ENCODE measurements at regions not wholly inside any gene's neighbourhood (a gene's known extent, or its start where the extent isn't known, plus 50 kb on each side); places are given as distances from the start of the nearest gene placed in this dataset.

DNA sequence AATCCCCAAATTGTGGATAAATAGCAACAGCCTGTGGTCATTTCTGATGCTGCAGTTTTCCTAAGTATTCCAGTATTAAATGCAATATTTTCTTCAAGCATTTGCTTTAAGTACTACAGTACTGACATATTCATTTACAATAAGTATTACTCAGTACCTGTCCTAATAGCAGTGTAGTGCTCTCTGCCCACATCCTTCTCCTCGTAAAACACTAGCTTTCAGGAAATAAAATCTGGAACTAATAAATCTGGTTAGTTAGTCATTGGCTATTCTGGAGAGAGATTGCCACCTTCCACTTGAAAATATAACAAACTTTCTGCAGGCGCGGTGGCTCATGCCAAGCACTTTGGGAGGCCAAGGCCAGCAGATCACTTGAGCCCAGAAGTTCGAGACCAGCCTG, 441.5 kb downstream of the PRKD1 start:
- Histone ChIP-seq H3K4ac (ENCODE audit: low read depth, low read length) (no peak overlapping the region), H2BK120ac (ENCODE audit: low read depth, low read length) (no peak overlapping the region), H3K9me3 (ENCODE audit: control insufficient read depth, insufficient read depth, low read length) (no peaks in the 10 kb centered on the region), H3K23ac (ENCODE audit: low read depth, low read length) (no peak overlapping the region), H3K4me3 (ENCODE audit: insufficient read depth, low read depth, low read length) (no peak overlapping the region), H3K4me1 (ENCODE audit: control insufficient read depth, insufficient read depth, low read length) (no peaks in the 10 kb centered on the region), H2BK20ac (ENCODE audit: low read depth, low read length) (no peak overlapping the region), H4K20me1 (ENCODE audit: insufficient read depth, low read length) (no peaks in the 10 kb centered on the region), H4K8ac (ENCODE audit: low read depth in 2 of 2, low read length in 2 of 2) (no peak overlapping the region), H3K14ac (replicated peaks; ENCODE audit: low read depth, low read length) (no peak overlapping the region), H3K9me1 (ENCODE audit: insufficient read depth, low read length) (no peaks in the 10 kb centered on the region), H4K91ac (ENCODE audit: insufficient read depth, low read depth, low read length) (no peak overlapping the region), H2AK5ac (ENCODE audit: low read depth, low read length) (no peak overlapping the region), H3K4me2 (ENCODE audit: low read depth, low read length) (no peak overlapping the region), H3K56ac (ENCODE audit: extremely low read depth, insufficient read depth, low read length) (no peak overlapping the region), H2AFZ (replicated peaks; ENCODE audit: low read length, poor library complexity) (no peak overlapping the region), H3K27ac (ENCODE audit: insufficient read depth, low read length) (no peak overlapping the region), H4K5ac (ENCODE audit: low read depth, low read length) (no peak overlapping the region), H3K36me3 (ENCODE audit: control insufficient read depth, insufficient read depth, low read length) (no peaks in the 10 kb centered on the region), H3K79me1 (ENCODE audit: low read depth in 1 of 2, low read length in 2 of 2) (no peaks in the 10 kb centered on the region), H3K18ac (ENCODE audit: low read depth, low read length) (no peak overlapping the region), H2BK15ac (ENCODE audit: low read depth, low read length) (no peak overlapping the region), H2AK9ac (replicated peaks; ENCODE audit: low read depth, low read length, poor library complexity) (no peak overlapping the region), H2BK5ac (ENCODE audit: low read depth, low read length, poor library complexity, severe bottlenecking) (no peak overlapping the region), H3K9ac (ENCODE audit: low read depth, low read length) (no peak overlapping the region), H3K27me3 (ENCODE audit: control insufficient read depth, insufficient read depth, low read length) (no peaks in the 10 kb centered on the region)
- CTCF ChIA-PET: interaction anchor here (1.0 kb wide), 1 partner anchor 14 kb away, joined by 3 read pairs; no protein-coding TSS in a partner anchor
- 40% methylated on average over 1 of the region's 4 CpGs; no CpG with 5 or more reads in 1 of the 2 experiments for WGBS, 2 experiments (ENCODE audit: extremely low coverage in 2 of 2, insufficient read length in 1 of 2)
- ATAC-seq (ENCODE audit: low read depth) (no peak), DNase-seq (no peak)
- intact Hi-C loops (cut with micrococcal nuclease): no loop called here
- dilution Hi-C loops (cut with HindIII; ENCODE audit: low sequenced_read_pairs, unreplicated experiment): no loop called here
- TF ChIP-seq MAZ (IDR thresholded peaks at IDR 0.05; ENCODE audit: borderline replicate concordance, low read depth, low read length) (no peak), CHD1 (IDR thresholded peaks at IDR 0.05; ENCODE audit: low read depth, low read length) (no peak), POLR2A (IDR thresholded peaks at IDR 0.05; ENCODE audit: low read depth, low read length) (no peak), RFX5 (IDR thresholded peaks at IDR 0.05; ENCODE audit: low read depth, low read length) (no peak), MAFK (IDR thresholded peaks at IDR 0.05; ENCODE audit: low read depth, low read length) (no peak), RCOR1 (IDR thresholded peaks at IDR 0.05; ENCODE audit: insufficient replicate concordance, low read length) (no peak), USF2 (IDR thresholded peaks at IDR 0.05; ENCODE audit: low read depth, low read length) (no peak), RAD21 (IDR thresholded peaks at IDR 0.05; ENCODE audit: low read length) (no peak), SMC3 (IDR thresholded peaks at IDR 0.05; ENCODE audit: low read depth, low read length) (no peak), NFE2L2 (IDR thresholded peaks at IDR 0.05; ENCODE audit: low read depth, low read length) (no peak), BHLHE40 (IDR thresholded peaks at IDR 0.05; ENCODE audit: low read depth, low read length) (no peak), MXI1 (IDR thresholded peaks at IDR 0.05; ENCODE audit: borderline replicate concordance, low read depth, low read length) (no peak), CEBPB (IDR thresholded peaks at IDR 0.05; ENCODE audit: low read depth, low read length) (no peak), FOS (IDR thresholded peaks at IDR 0.05; ENCODE audit: low read depth, low read length) (no peak)
- TF ChIP-seq, protein P1, sequence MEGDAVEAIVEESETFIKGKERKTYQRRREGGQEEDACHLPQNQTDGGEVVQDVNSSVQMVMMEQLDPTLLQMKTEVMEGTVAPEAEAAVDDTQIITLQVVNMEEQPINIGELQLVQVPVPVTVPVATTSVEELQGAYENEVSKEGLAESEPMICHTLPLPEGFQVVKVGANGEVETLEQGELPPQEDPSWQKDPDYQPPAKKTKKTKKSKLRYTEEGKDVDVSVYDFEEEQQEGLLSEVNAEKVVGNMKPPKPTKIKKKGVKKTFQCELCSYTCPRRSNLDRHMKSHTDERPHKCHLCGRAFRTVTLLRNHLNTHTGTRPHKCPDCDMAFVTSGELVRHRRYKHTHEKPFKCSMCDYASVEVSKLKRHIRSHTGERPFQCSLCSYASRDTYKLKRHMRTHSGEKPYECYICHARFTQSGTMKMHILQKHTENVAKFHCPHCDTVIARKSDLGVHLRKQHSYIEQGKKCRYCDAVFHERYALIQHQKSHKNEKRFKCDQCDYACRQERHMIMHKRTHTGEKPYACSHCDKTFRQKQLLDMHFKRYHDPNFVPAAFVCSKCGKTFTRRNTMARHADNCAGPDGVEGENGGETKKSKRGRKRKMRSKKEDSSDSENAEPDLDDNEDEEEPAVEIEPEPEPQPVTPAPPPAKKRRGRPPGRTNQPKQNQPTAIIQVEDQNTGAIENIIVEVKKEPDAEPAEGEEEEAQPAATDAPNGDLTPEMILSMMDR (conservative IDR thresholded peaks at IDR 0.05; ENCODE audit: low read depth, low read length): no peak
- TF ChIP-seq, protein P2, sequence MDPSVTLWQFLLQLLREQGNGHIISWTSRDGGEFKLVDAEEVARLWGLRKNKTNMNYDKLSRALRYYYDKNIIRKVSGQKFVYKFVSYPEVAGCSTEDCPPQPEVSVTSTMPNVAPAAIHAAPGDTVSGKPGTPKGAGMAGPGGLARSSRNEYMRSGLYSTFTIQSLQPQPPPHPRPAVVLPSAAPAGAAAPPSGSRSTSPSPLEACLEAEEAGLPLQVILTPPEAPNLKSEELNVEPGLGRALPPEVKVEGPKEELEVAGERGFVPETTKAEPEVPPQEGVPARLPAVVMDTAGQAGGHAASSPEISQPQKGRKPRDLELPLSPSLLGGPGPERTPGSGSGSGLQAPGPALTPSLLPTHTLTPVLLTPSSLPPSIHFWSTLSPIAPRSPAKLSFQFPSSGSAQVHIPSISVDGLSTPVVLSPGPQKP (IDR thresholded peaks at IDR 0.05; ENCODE audit: borderline replicate concordance, low read depth, low read length): no peak
- in situ Hi-C loops (cut with MboI; ENCODE audit: low sequenced_read_pairs): no loop called here
- no TSS peak for BruUV-seq (replicated peaks)
- POLR2A ChIA-PET (ENCODE audit: unreplicated experiment): no interaction called here

Data from IMR-90 (cell line).